ENCODE measurements at regions not wholly inside any gene's neighbourhood (a gene's known extent, or its start where the extent isn't known, plus 50 kb on each side); places are given as distances from the start of the nearest gene placed in this dataset.

DNA sequence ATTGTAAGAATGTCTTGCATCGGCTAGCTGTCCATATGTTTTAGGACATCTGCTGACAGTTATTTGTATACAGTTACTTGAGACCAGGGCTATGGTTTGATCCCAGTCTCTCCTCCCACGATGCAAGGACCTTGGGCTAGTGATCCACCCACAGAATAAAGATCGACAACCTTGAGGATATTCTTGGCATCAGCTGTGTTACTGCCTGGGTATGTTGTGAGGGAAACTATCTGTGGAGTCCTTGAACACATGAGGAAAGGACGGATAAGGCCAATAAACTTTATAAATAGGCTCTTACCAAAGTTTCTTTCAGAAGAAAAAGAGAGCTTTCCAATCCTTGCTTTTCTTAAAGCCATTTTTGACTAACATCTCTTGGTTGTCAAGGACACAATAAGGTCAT is 70.8 kb upstream of the HEY2 start:
- no peak overlapping the region for H3K4me3 Mint-ChIP-seq
- H3K27ac Mint-ChIP-seq = no peak overlapping the region
- H3K4me1 Mint-ChIP-seq (ENCODE audit: low read depth) = no peaks in the 10 kb centered on the region
- H3K36me3 Mint-ChIP-seq (ENCODE audit: low read depth) = no peaks in the 10 kb centered on the region
- H3K27me3 Mint-ChIP-seq = peaks cover 34% of the 10 kb centered on the region
- H3K9me3 Mint-ChIP-seq = no peaks in the 10 kb centered on the region

DNA sequence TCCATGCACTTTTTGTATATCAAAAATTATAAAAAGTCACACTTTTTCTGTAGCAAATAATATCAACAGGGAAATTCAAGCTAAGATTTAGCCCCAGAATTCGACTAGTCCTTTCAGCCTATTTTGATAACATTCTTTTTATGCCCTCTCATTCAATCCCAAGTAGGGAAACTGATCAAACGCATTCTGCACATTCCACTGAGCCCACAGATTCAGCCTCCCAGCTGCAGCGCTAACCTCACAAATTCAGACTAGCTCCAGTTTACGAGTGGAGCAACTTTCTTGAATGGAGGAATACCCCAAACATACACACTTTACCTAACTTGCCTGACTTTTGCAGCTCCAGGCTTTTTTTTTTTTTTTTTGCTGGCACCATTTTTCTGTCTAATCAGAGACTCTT is 70.3 kb upstream of the HEY2 start:
- H3K4me3 Mint-ChIP-seq = no peak overlapping the region
- H3K27ac Mint-ChIP-seq = no peak overlapping the region
- H3K36me3 Mint-ChIP-seq (ENCODE audit: low read depth) = no peaks in the 10 kb centered on the region
- H3K9me3 Mint-ChIP-seq = no peaks in the 10 kb centered on the region
- H3K4me1 Mint-ChIP-seq (ENCODE audit: low read depth) = no peaks in the 10 kb centered on the region
- peaks cover 29% of the 10 kb centered on the region for H3K27me3 Mint-ChIP-seq

DNA sequence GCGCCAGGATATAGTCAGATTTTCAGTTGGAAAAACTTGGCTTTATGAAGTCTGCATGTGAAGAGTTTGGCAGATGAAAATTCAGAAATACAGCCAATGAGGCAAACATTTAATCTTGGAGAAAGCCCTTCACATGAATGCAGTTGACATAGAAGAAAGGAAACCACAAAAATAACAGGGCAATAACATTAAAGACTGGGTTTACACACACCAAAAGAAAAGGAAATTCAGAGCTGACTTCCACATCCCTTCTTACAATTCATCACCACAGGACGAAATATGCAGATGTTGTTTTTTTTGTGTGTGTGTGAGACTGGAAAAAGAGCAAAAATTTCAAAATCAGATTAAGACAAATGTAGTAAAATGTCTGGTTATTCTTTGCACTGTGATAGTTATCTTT is 69.8 kb upstream of the HEY2 start:
- Mint-ChIP-seq H3K9me3 (no peaks in the 10 kb centered on the region), H3K27me3 (peaks cover 24% of the 10 kb centered on the region), H3K36me3 (ENCODE audit: low read depth) (no peaks in the 10 kb centered on the region), H3K4me1 (ENCODE audit: low read depth) (no peaks in the 10 kb centered on the region), H3K27ac (no peak overlapping the region), H3K4me3 (no peak overlapping the region)

DNA sequence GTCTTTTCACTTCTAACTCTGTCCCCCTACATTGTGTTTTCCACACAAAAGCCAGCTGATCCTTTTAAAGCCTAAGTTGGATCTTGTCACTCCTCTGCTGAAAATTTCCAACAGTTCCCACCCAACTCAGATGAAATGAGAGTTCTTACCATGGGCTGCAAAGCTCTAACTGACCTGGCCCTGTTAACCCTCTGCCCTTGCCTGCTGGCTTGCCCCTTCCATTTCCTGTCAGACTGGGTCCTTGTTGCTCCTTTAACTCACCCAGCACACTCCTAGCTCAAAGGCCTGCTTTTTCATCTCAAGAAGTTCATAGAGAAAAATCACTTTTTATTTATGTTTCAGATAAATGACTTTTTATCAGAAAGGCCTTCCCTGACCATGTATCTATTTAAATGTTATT is 66.5 kb upstream of the HEY2 start:
- Mint-ChIP-seq H3K27ac (no peak overlapping the region), H3K4me3 (no peak overlapping the region), H3K27me3 (peaks cover 20% of the 10 kb centered on the region), H3K4me1 (ENCODE audit: low read depth) (no peaks in the 10 kb centered on the region), H3K36me3 (ENCODE audit: low read depth) (no peaks in the 10 kb centered on the region), H3K9me3 (no peaks in the 10 kb centered on the region)

DNA sequence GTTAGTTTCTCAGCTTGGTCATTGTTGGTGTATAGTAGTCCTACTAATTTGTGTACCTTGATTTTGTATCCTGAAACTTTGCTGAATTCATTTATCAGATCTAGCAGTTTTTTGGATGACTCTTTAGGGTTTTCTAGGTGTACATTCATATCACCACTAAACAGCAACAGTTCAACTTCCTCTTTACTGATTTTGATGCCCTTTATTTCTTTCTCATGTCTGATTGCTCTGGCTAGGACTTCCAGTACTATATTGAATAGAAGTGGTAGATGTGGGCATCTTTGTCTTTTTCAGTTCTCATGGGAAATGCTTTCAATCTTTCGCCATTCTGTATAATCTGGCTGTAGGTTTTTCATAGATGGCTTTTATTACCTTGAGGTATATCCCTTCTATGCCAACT is 61.3 kb upstream of the HEY2 start:
- no peaks in the 10 kb centered on the region for H3K36me3 Mint-ChIP-seq (ENCODE audit: low read depth)
- H3K9me3 Mint-ChIP-seq = peaks cover 13% of the 10 kb centered on the region
- H3K4me1 Mint-ChIP-seq (ENCODE audit: low read depth) = no peaks in the 10 kb centered on the region
- peaks cover 49% of the 10 kb centered on the region for H3K27me3 Mint-ChIP-seq
- no peak overlapping the region for H3K4me3 Mint-ChIP-seq
- no peak overlapping the region for H3K27ac Mint-ChIP-seq

DNA sequence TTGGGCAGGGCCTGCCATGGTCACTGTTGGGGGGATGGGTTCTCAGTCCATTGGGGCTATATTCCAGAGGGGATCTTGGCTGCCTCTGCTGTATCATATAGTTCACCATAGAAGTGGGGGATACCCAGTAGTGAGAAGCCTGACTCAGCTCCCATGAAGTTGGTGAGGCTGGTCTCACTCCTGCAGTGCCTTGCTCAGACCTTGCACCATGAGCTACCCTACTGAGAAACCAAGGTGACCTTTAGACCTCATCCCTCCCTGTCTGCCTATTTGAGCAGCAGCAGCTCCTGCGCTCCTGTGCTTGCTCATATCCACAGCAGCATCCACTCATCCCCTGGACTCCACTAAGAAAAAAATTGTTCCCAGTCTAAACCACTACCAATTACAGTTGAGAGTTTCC is 56.0 kb upstream of the HEY2 start:
- H3K27me3 Mint-ChIP-seq = peaks cover 56% of the 10 kb centered on the region
- H3K4me1 Mint-ChIP-seq (ENCODE audit: low read depth) = no peaks in the 10 kb centered on the region
- peaks cover 13% of the 10 kb centered on the region for H3K9me3 Mint-ChIP-seq
- H3K36me3 Mint-ChIP-seq (ENCODE audit: low read depth) = no peaks in the 10 kb centered on the region
- H3K27ac Mint-ChIP-seq = no peak overlapping the region
- no peak overlapping the region for H3K4me3 Mint-ChIP-seq

DNA sequence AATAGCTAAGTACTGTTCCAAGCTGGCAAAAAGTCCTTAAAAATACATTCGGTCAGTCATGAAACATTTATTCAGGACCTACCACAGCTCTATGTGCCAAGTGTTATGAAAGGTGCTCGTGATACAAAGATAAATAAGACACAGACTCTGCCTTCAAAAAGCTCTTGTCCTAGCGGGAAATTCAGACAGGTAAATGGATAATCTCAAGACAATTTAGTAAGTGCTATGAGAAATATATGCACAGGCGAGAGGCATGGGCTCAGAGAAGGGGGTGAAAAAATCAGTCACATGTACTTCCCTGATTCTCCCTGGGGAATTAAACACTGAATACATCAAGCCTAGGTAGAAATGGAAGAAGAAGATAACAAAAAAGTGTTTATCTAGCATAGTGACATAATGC is 49.8 kb upstream of the HEY2 start:
- Mint-ChIP-seq H3K36me3 (ENCODE audit: low read depth) (no peaks in the 10 kb centered on the region), H3K4me1 (ENCODE audit: low read depth) (no peaks in the 10 kb centered on the region), H3K4me3 (no peak overlapping the region), H3K27me3 (peaks cover 21% of the 10 kb centered on the region), H3K9me3 (no peaks in the 10 kb centered on the region), H3K27ac (no peak overlapping the region)

All from stimulated activated naive CD8-positive, alpha-beta T cell treated with anti-CD3 and anti-CD28 coated beads, Interleukin-15, Interleukin-2, amounts not matched to agents 100 ng/mL and 50 ng/mL, for 24 hours (primary cell).